Right lobe of liver (tissue), 6 donors: ENCODE measurements at regions not wholly inside any gene's neighbourhood (a gene's known extent, or its start where the extent isn't known, plus 50 kb on each side); places are given as distances from the start of the nearest gene placed in this dataset.

Experiments
- ATAC-seq, 4 donors: fragments of 200-7000 bp; cut with Tn5 transposase; one replicate each; pipeline ENCODE4 v1.9.1; 2020; ENCODE audit warnings: mild to moderate bottlenecking in 4 of 4, moderate library complexity in 4 of 4
- DNase-seq, 3 donors: peaks; one replicate each; pipeline ENCODE4 v3.0.0-alpha.2; 2020
- H3K27ac ChIP-seq, 3 donors: fragments of 200-600 bp; one replicate each; pipeline ENCODE4 v1.8.0; 2022
- H3K27me3 ChIP-seq, 2 donors: fragments of 200-600 bp; one replicate each; pipeline ENCODE4 v1.8.0; 2022
- H3K36me3 ChIP-seq, 4 donors: fragments of 200-600 bp; sonication (generic) in 1 of 4; one replicate each; pipeline versions ENCODE4 v1.5.1 to v1.8.0; 2017 to 2022; ENCODE audit warnings: control low read depth in 1 of 4
- H3K4me1 ChIP-seq, 4 donors: fragments of 200-600 bp; sonication (generic) in 1 of 4; one replicate each; pipeline versions ENCODE4 v1.5.1 to v1.8.0; 2017 to 2022; ENCODE audit warnings: control low read depth in 1 of 4
- H3K4me3 ChIP-seq, 3 donors: fragments of 200-600 bp; one replicate each; pipeline ENCODE4 v1.8.0; 2022
- H3K9me3 ChIP-seq, 4 donors: fragments of 200-600 bp; sonication (generic) in 1 of 4; one replicate each; pipeline versions ENCODE4 v1.5.1 to v1.8.0; 2017 to 2022; ENCODE audit warnings: control low read depth in 1 of 4
- POLR2A ChIP-seq: fragments of 450-650 bp; IDR thresholded peaks from one replicate; pipeline ENCODE4 v1.6.1; 2017; ENCODE audit warnings: antibody characterized with exemption, mild to moderate bottlenecking
- WGBS: methylation state at CpG from one replicate; pipeline ENCODE4 v1.1.6; 2018; ENCODE audit warnings: low coverage, low lambda C conversion rate; ENCODE audit not compliant: insufficient coverage; ENCODE audit errors: missing lambda C conversion rate; 5-methylcytosine and 5-hydroxymethylcytosine counted together
- intact Hi-C, 2 donors: fragments of 100-400 bp; cut with DNase I; formaldehyde crosslinking; loops; one replicate each; pipeline versions ENCODE4 v1.11.2 to v1.14.1; 2022
- TF ChIP-seq, protein P1 (sequence below), 4 donors: fragments of 200-600 bp in 3 of 4; fragments of 450-650 bp in 1 of 4; IDR thresholded peaks; one replicate each; pipeline versions ENCODE4 v1.5.1 to v1.8.0; 2016 to 2022; ENCODE audit warnings: antibody characterized with exemption in 4 of 4, mild to moderate bottlenecking in 2 of 4
- donor health status: DM: no; HTN: yes; CAD: no.
- donor health status: DM: no; HTN: no; CAD: no.
- donor health status: DM: no; HTN: no; CAD: no.
- donor health status: DM: no; HTN: yes; CAD: no.
- donor health status: DM: no; HTN: yes; CAD: no.

DNA sequence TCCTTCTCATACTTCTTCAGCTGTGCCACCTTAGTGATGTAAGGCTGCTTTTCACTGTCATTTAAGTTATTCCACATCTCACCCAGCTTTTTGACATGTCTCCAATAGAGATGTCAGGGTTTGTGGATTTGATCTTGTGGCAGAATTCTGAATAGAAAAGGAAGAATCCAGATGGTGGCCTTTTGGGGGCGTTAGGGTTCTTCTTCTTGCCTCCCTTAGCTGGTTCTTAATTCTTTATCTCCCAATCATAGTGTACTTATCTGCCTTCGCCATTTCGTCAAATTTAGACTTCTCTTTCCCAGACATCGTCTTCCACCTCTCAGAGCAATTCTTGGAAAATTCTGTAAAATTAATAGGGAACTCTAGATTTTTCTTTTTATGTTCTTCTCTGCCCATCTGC lies 422.9 kb downstream of the GJA1 start:
- no peak for DNase-seq
- H3K27ac ChIP-seq = no peak overlapping the region
- H3K4me3 ChIP-seq = no peak overlapping the region
- no peaks in the 10 kb centered on the region for H3K4me1 ChIP-seq
- no peaks in the 10 kb centered on the region for H3K27me3 ChIP-seq
- H3K36me3 ChIP-seq = no peaks in the 10 kb centered on the region
- H3K9me3 ChIP-seq = no peaks in the 10 kb centered on the region
- 64% methylated on average over 4 of the region's 4 CpGs for WGBS
- intact Hi-C loops = no loop called here
- TF ChIP-seq POLR2A = no peak
- TF ChIP-seq, protein P1, sequence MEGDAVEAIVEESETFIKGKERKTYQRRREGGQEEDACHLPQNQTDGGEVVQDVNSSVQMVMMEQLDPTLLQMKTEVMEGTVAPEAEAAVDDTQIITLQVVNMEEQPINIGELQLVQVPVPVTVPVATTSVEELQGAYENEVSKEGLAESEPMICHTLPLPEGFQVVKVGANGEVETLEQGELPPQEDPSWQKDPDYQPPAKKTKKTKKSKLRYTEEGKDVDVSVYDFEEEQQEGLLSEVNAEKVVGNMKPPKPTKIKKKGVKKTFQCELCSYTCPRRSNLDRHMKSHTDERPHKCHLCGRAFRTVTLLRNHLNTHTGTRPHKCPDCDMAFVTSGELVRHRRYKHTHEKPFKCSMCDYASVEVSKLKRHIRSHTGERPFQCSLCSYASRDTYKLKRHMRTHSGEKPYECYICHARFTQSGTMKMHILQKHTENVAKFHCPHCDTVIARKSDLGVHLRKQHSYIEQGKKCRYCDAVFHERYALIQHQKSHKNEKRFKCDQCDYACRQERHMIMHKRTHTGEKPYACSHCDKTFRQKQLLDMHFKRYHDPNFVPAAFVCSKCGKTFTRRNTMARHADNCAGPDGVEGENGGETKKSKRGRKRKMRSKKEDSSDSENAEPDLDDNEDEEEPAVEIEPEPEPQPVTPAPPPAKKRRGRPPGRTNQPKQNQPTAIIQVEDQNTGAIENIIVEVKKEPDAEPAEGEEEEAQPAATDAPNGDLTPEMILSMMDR (IDR thresholded peaks at IDR 0.05) = no peak
- no peak for ATAC-seq

DNA sequence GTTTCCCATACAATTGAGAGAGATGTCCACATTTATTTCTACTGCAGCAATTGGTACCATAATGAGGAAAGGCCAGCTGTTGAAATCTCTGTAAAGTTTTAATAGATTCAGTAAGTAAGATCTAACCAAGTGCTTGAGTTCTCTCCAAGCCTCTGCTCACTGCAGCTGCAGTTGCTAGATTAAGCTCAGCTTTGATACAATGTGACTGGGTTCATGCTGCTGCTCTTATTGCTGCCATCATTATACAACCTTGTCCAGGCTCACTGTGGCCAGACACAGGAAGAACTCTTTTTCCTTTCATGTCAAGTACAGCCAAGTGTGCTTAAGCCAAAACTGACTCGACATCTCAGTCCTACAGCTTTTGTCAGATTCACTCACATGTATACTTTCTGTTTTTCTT lies 423.5 kb downstream of the GJA1 start:
- Histone ChIP-seq H3K4me1 (no peaks in the 10 kb centered on the region), H3K27ac (no peak overlapping the region), H3K27me3 (no peaks in the 10 kb centered on the region), H3K36me3 (no peaks in the 10 kb centered on the region), H3K9me3 (no peaks in the 10 kb centered on the region), H3K4me3 (no peak overlapping the region)
- ATAC-seq (no peak), DNase-seq (no peak)
- TF ChIP-seq, protein P1 (IDR thresholded peaks at IDR 0.05) = no peak
- 50% methylated on average over 1 of the region's 1 CpG for WGBS
- intact Hi-C loops = no loop called here

DNA sequence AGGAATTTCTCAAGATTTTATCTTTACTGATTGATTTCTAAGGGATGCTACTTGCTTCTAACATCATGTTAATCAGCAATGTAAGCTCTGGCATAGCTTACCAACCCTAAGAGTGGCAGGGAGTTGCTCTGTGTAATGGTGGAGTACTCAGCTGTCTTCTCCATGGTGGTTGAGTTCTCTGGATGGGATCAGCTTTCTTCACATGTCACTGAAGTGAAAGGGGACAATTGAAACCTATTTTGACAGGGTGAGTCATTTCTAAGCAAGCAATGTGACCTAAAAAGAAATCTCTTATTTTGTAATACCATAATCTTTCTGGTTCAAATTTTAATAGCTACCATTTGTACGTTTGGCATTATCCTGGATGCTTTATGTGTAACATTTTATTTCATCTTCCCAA lies 430.4 kb downstream of the GJA1 start:
- Histone ChIP-seq H3K36me3 (no peaks in the 10 kb centered on the region), H3K4me3 (no peak overlapping the region), H3K27me3 (no peaks in the 10 kb centered on the region), H3K27ac (no peak overlapping the region), H3K9me3 (no peaks in the 10 kb centered on the region), H3K4me1 (no peaks in the 10 kb centered on the region)
- TF ChIP-seq POLR2A = no peak
- TF ChIP-seq, protein P1 (IDR thresholded peaks at IDR 0.05) = no peak
- DNase-seq (no peak), ATAC-seq (no peak)
- WGBS = 25% methylated on average over 1 of the region's 1 CpG
- intact Hi-C loops = no loop called here

DNA sequence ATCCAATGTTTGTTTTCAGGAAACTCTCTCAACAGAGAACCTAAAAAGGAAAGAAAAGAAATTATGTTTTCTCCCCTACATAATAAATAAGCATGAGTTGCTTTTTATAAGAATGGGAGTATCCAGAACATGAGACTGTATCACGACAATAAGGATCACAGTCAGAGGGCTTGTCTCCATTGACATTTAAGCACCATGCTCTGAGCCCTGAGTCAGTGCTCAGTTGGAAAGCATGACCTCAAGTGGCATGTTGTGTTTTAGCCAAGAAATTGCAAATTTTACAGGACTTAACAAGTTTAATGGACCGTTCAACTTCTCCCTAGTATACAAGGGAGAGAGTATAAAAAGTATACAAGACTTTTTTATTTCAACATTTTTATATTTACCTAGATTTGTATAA lies 431.6 kb downstream of the GJA1 start:
- no peaks in the 10 kb centered on the region for H3K36me3 ChIP-seq
- intact Hi-C loops = no loop called here
- WGBS = 42% methylated on average over 2 of the region's 2 CpGs
- ATAC-seq = no peak
- TF ChIP-seq POLR2A = no peak
- TF ChIP-seq, protein P1 (IDR thresholded peaks at IDR 0.05) = no peak
- no peak for DNase-seq
- no peaks in the 10 kb centered on the region for H3K4me1 ChIP-seq
- H3K9me3 ChIP-seq = no peaks in the 10 kb centered on the region
- H3K27me3 ChIP-seq = no peaks in the 10 kb centered on the region
- H3K4me3 ChIP-seq = no peak overlapping the region
- H3K27ac ChIP-seq = no peak overlapping the region

DNA sequence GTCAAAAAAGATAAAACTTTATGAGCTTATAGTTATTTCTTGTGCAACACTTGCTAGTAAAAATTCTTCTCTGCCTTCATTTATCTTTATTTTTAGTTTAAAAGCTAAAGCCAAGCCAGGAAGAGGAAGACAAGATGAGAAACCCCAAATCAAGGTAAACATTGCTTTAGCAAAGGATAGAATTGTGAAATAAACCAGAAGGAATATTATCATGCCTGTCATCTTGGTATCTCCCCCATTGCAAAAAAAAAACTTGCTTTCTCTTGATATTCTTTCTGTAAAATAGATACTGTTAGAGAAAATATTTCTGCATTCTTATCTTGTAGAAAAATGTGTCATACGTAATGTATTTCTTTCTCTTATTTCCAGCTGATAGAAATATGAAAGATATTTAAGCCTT lies 432.8 kb downstream of the GJA1 start:
- ATAC-seq (no peak), DNase-seq (no peak)
- Histone ChIP-seq H3K27ac (no peak overlapping the region), H3K4me1 (no peaks in the 10 kb centered on the region), H3K36me3 (no peaks in the 10 kb centered on the region), H3K27me3 (no peaks in the 10 kb centered on the region), H3K9me3 (no peaks in the 10 kb centered on the region), H3K4me3 (no peak overlapping the region)
- 68% methylated on average over 1 of the region's 1 CpG for WGBS
- TF ChIP-seq, protein P1 (IDR thresholded peaks at IDR 0.05) = no peak
- TF ChIP-seq POLR2A = no peak
- intact Hi-C loops = no loop called here
